DMS153 (cell line): ENCODE measurements at regions not wholly inside any gene's neighbourhood (a gene's known extent, or its start where the extent isn't known, plus 50 kb on each side); places are given as distances from the start of the nearest gene placed in this dataset.

Source experiments
- DNase-seq: peaks from one replicate; lab custom pipeline; 2025; lab: John Stamatoyannopoulos, UW

GRCh38 chr13:79081942-79082341 is 324.1 kb downstream of the RBM26 start:
- DNase-seq, result no peak

- DNase-seq, result no peak
These were observed 326.7 kb downstream of the RBM26 start for GRCh38 chr13:79079351-79079839.

GRCh38 chr13:79075703-79076102 is 330.4 kb downstream of the RBM26 start:
- no peak for DNase-seq

- no peak for DNase-seq
These were observed 335.6 kb downstream of the RBM26 start for GRCh38 chr13:79070343-79070974.

- DNase-seq, result no peak
These were observed 343.8 kb downstream of the RBM26 start for GRCh38 chr13:79062291-79062690.

GRCh38 chr13:79060216-79060615 is 345.8 kb downstream of the RBM26 start:
- no peak for DNase-seq

- no peak for DNase-seq
These were observed 349.3 kb downstream of the RBM26 start for GRCh38 chr13:79056706-79057105.

GRCh38 chr13:79051472-79051871 is 354.6 kb downstream of the RBM26 start:
- no peak for DNase-seq

GRCh38 chr13:79044415-79044814 is 361.6 kb downstream of the RBM26 start:
- no peak for DNase-seq

GRCh38 chr13:79043208-79043607 is 362.8 kb downstream of the RBM26 start:
- no peak for DNase-seq

- DNase-seq, result no peak
These were observed 368.9 kb downstream of the RBM26 start for GRCh38 chr13:79037197-79037596.

- DNase-seq, result no peak
These were observed 371.7 kb downstream of the RBM26 start for GRCh38 chr13:79034341-79034740.

- DNase-seq, result no peak
These were observed 371.6 kb upstream of the OBI1 start for GRCh38 chr13:79030513-79030912.

- DNase-seq, result no peak
These were observed 359.2 kb upstream of the OBI1 start for GRCh38 chr13:79018166-79018565.

GRCh38 chr13:79011179-79011578 is 352.2 kb upstream of the OBI1 start:
- DNase-seq, result no peak

- no peak for DNase-seq
These were observed 345.3 kb upstream of the OBI1 start for GRCh38 chr13:79003989-79004898.

GRCh38 chr13:78999494-78999893 is 340.5 kb upstream of the OBI1 start:
- no peak for DNase-seq

GRCh38 chr13:78998630-78999315 is 339.8 kb upstream of the OBI1 start:
- DNase-seq, result no peak

GRCh38 chr13:78997902-78998629 is 339.1 kb upstream of the OBI1 start:
- no peak for DNase-seq

- no peak for DNase-seq
These were observed 334.8 kb upstream of the OBI1 start for GRCh38 chr13:78993792-78994191.

GRCh38 chr13:78981913-78982312 is 323.0 kb upstream of the OBI1 start:
- no peak for DNase-seq

GRCh38 chr13:78979349-78979748 is 320.4 kb upstream of the OBI1 start:
- DNase-seq, result no peak
